ENCODE measurements at regions not wholly inside any gene's neighbourhood (a gene's known extent, or its start where the extent isn't known, plus 50 kb on each side); places are given as distances from the start of the nearest gene placed in this dataset.
A peak's percentile ranks its signal among the peaks of the same experiment; 100 is the strongest.
"Not testable (repeated sequence)": the region's sequence is repeated elsewhere in the genome, so short reads cannot be mapped to it uniquely, and the experiment has no call there.

DNA sequence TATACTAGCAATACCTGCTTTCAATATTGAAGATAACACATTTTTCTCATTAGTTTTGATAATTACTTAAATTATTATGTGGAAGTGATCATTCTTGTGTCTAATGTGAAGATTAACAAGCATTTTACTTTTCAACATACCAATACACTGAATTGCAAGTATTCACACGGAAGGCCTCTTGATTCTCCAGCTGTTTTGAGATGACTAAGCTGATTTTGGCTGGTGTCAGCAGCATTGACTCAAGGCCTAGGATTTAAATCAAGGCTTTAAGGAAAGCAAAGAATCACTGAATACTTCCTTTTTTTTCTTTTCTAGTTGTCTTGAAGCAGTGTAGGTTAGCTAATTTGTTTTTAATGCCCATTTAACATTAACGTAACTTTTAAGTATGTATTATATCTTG is 373.7 kb downstream of the SRGAP2C start:
- peaks cover 12% of the 10 kb centered on the region for H3K4me1 ChIP-seq (ENCODE audit: insufficient read depth, low read length, poor library complexity, severe bottlenecking)
- intact Hi-C loops (cut with micrococcal nuclease; ENCODE audit: unreplicated experiment), result loop anchor here (5.0 to 10.0 kb wide), 2 partner anchors 64 to 86 kb away; no protein-coding TSS in a partner anchor
- no peak overlapping the region for H3K4me3 ChIP-seq (ENCODE audit: low read depth, low read length, poor library complexity, severe bottlenecking)
- peak; percentile 67 for DNase-seq (ENCODE audit: low spot score)
- no peak for TF ChIP-seq CTCF (conservative IDR thresholded peaks at IDR 0.05; ENCODE audit: low read depth, low read length)
- TF ChIP-seq EZH2 (IDR thresholded peaks at IDR 0.05; ENCODE audit: borderline replicate concordance, low read depth, low read length, poor library complexity, severe bottlenecking), result no peak
- H3K27ac ChIP-seq (ENCODE audit: low read depth, low read length, poor library complexity, severe bottlenecking), result peak overlapping the region; percentile 61
- ChIA-PET CTCF (no interaction called here), POLR2A (ENCODE audit: low non-redundant PET) (no interaction called here)
- no peaks in the 10 kb centered on the region for H3K9me3 ChIP-seq (ENCODE audit: low read depth, low read length, poor library complexity, severe bottlenecking)
- no TSS peak for BruUV-seq (replicated peaks)
- no peaks in the 10 kb centered on the region for H3K36me3 ChIP-seq (ENCODE audit: insufficient read depth, low read length, poor library complexity, severe bottlenecking)
- H3K27me3 ChIP-seq (replicated peaks; ENCODE audit: insufficient read depth, low read depth, low read length, poor library complexity), result no peaks in the 10 kb centered on the region

- BruUV-seq (replicated peaks), result no TSS peak
- Histone ChIP-seq H3K4me1 (ENCODE audit: insufficient read depth, low read length, poor library complexity, severe bottlenecking) (no peaks in the 10 kb centered on the region), H3K36me3 (ENCODE audit: insufficient read depth, low read length, poor library complexity, severe bottlenecking) (no peaks in the 10 kb centered on the region), H3K4me3 (ENCODE audit: low read depth, low read length, poor library complexity, severe bottlenecking) (no peak overlapping the region), H3K27me3 (replicated peaks; ENCODE audit: insufficient read depth, low read depth, low read length, poor library complexity) (no peaks in the 10 kb centered on the region), H3K27ac (ENCODE audit: low read depth, low read length, poor library complexity, severe bottlenecking) (no peak overlapping the region), H3K9me3 (ENCODE audit: low read depth, low read length, poor library complexity, severe bottlenecking) (no peaks in the 10 kb centered on the region)
- intact Hi-C loops (cut with micrococcal nuclease; ENCODE audit: unreplicated experiment), result no loop called here
- no peak for TF ChIP-seq CTCF (conservative IDR thresholded peaks at IDR 0.05; ENCODE audit: low read depth, low read length)
- TF ChIP-seq EZH2 (IDR thresholded peaks at IDR 0.05; ENCODE audit: borderline replicate concordance, low read depth, low read length, poor library complexity, severe bottlenecking), result no peak
- DNase-seq (ENCODE audit: low spot score), result no peak
- ChIA-PET CTCF (no interaction called here), POLR2A (ENCODE audit: low non-redundant PET) (no interaction called here)
These were observed 381.6 kb downstream of the SRGAP2C start for GRCh38 chr1:121566346-121566745.

DNA sequence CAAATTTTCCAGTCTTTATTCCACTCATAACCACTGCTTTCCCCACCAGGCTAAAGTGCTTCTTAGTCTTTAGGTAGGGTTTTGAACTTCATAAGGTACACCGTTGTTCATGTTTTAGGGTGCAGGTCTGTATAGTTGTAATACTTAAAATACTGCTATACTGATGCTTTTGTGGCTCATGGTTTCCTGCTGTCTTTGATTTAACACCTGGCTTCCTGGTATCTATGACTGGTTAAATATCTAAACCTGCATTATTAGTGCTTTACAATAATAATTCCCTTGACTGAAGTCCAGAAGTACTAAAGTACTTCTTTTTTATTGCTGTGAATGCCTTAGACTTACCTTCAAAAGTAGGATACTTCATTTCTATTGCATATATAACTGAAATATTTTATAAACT is 384.7 kb downstream of the SRGAP2C start:
- no TSS peak for BruUV-seq (replicated peaks)

GRCh38 chr1:121573881-121574504 is 389.2 kb downstream of the SRGAP2C start:
- CTCF ChIA-PET, result not testable (repeated sequence)

More for the DNA sequence above, 384.7 kb downstream of the SRGAP2C start:
- no peaks in the 10 kb centered on the region for H3K9me3 ChIP-seq (ENCODE audit: low read depth, low read length, poor library complexity, severe bottlenecking)
- intact Hi-C loops (cut with micrococcal nuclease; ENCODE audit: unreplicated experiment), result no loop called here
- H3K27ac ChIP-seq (ENCODE audit: low read depth, low read length, poor library complexity, severe bottlenecking), result no peak overlapping the region
- no peaks in the 10 kb centered on the region for H3K4me1 ChIP-seq (ENCODE audit: insufficient read depth, low read length, poor library complexity, severe bottlenecking)
- CTCF ChIA-PET, result no interaction called here
- no peaks in the 10 kb centered on the region for H3K27me3 ChIP-seq (replicated peaks; ENCODE audit: insufficient read depth, low read depth, low read length, poor library complexity)
- POLR2A ChIA-PET (ENCODE audit: low non-redundant PET), result no interaction called here
- TF ChIP-seq CTCF (conservative IDR thresholded peaks at IDR 0.05; ENCODE audit: low read depth, low read length), result no peak
- TF ChIP-seq EZH2 (IDR thresholded peaks at IDR 0.05; ENCODE audit: borderline replicate concordance, low read depth, low read length, poor library complexity, severe bottlenecking), result no peak
- no peak for DNase-seq (ENCODE audit: low spot score)
- no peak overlapping the region for H3K4me3 ChIP-seq (ENCODE audit: low read depth, low read length, poor library complexity, severe bottlenecking)
- H3K36me3 ChIP-seq (ENCODE audit: insufficient read depth, low read length, poor library complexity, severe bottlenecking), result no peaks in the 10 kb centered on the region

GRCh38 chr1:121574505-121574899 is 389.7 kb downstream of the SRGAP2C start:
- H3K4me1 ChIP-seq (ENCODE audit: insufficient read depth, low read length, poor library complexity, severe bottlenecking); H3K9me3 ChIP-seq (ENCODE audit: low read depth, low read length, poor library complexity, severe bottlenecking); DNase-seq (ENCODE audit: low spot score); H3K4me3 ChIP-seq (ENCODE audit: low read depth, low read length, poor library complexity, severe bottlenecking); CTCF ChIA-PET; H3K36me3 ChIP-seq (ENCODE audit: insufficient read depth, low read length, poor library complexity, severe bottlenecking); intact Hi-C loops (cut with micrococcal nuclease; ENCODE audit: unreplicated experiment); H3K27ac ChIP-seq (ENCODE audit: low read depth, low read length, poor library complexity, severe bottlenecking); H3K27me3 ChIP-seq (replicated peaks; ENCODE audit: insufficient read depth, low read depth, low read length, poor library complexity); BruUV-seq (replicated peaks); POLR2A ChIA-PET (ENCODE audit: low non-redundant PET): not testable (repeated sequence)

More at GRCh38 chr1:121573881-121574504, 389.2 kb downstream of the SRGAP2C start:
- BruUV-seq (replicated peaks); H3K27ac ChIP-seq (ENCODE audit: low read depth, low read length, poor library complexity, severe bottlenecking); H3K4me1 ChIP-seq (ENCODE audit: insufficient read depth, low read length, poor library complexity, severe bottlenecking); DNase-seq (ENCODE audit: low spot score); H3K36me3 ChIP-seq (ENCODE audit: insufficient read depth, low read length, poor library complexity, severe bottlenecking); POLR2A ChIA-PET (ENCODE audit: low non-redundant PET); H3K9me3 ChIP-seq (ENCODE audit: low read depth, low read length, poor library complexity, severe bottlenecking); H3K4me3 ChIP-seq (ENCODE audit: low read depth, low read length, poor library complexity, severe bottlenecking); H3K27me3 ChIP-seq (replicated peaks; ENCODE audit: insufficient read depth, low read depth, low read length, poor library complexity); intact Hi-C loops (cut with micrococcal nuclease; ENCODE audit: unreplicated experiment): not testable (repeated sequence)
